Neural cell (in vitro differentiated cells): ENCODE measurements at regions not wholly inside any gene's neighbourhood (a gene's known extent, or its start where the extent isn't known, plus 50 kb on each side); places are given as distances from the start of the nearest gene placed in this dataset.

Experiments used
- small RNA-seq, 3 experiments: library from RNA; depleted of rRNA; stranded (forward); fragments of <200 nt; gene quantifications; one replicate each; pipeline ENCODE3, GENCODE V24; 2012

Small RNAs in the stretch of these regions (small RNA-seq; reads per million reads assigned to genes)
- gene HMGB1P35: 0 reads per million in 3 experiments
